ENCODE measurements at regions not wholly inside any gene's neighbourhood (a gene's known extent, or its start where the extent isn't known, plus 50 kb on each side); places are given as distances from the start of the nearest gene placed in this dataset.

- WGBS, 2 donors = 88 to 93% methylated on average over 3 of the region's 3 CpGs
- TF ChIP-seq CTCF (IDR thresholded peaks at IDR 0.05) (no peak), POLR2A (IDR thresholded peaks at IDR 0.05) (no peak)
- H3K4me3 ChIP-seq (ENCODE audit: low read depth, poor library complexity, severe bottlenecking) = no peak overlapping the region
- intact Hi-C loops (cut with DNase I; ENCODE audit: low total_unique reads) = no loop called here
- DNase-seq (ENCODE audit: low spot score in 2 of 2) = no peak
These were observed 461.2 kb downstream of the CDH2 start for GRCh38 chr18:27715751-27716150.

GRCh38 chr18:27713738-27714095 is 463.2 kb downstream of the CDH2 start:
- no peak overlapping the region for H3K4me3 ChIP-seq (ENCODE audit: low read depth, poor library complexity, severe bottlenecking)
- no peak for DNase-seq (ENCODE audit: low spot score in 2 of 2)
- TF ChIP-seq POLR2A (IDR thresholded peaks at IDR 0.05) (no peak), CTCF (IDR thresholded peaks at IDR 0.05) (no peak)
- 30 to 38% methylated on average over 3 of the region's 3 CpGs for WGBS, 2 donors
- intact Hi-C loops (cut with DNase I; ENCODE audit: low total_unique reads) = no loop called here

- TF ChIP-seq POLR2A (IDR thresholded peaks at IDR 0.05) = no peak
- no peak for TF ChIP-seq CTCF (IDR thresholded peaks at IDR 0.05)
- intact Hi-C loops (cut with DNase I; ENCODE audit: low total_unique reads) = no loop called here
- no peak for DNase-seq (ENCODE audit: low spot score in 2 of 2)
- WGBS, 2 donors = 42 to 57% methylated on average over 2 of the region's 2 CpGs
- H3K4me3 ChIP-seq (ENCODE audit: low read depth, poor library complexity, severe bottlenecking) = no peak overlapping the region
These were observed 463.7 kb downstream of the CDH2 start for GRCh38 chr18:27713037-27713737.

- TF ChIP-seq CTCF (IDR thresholded peaks at IDR 0.05) = no peak
- WGBS, 2 donors = 69 to 76% methylated on average over 2 of the region's 2 CpGs
- intact Hi-C loops (cut with DNase I; ENCODE audit: low total_unique reads) = no loop called here
- DNase-seq (ENCODE audit: low spot score in 2 of 2) = no peak
- H3K4me3 ChIP-seq (ENCODE audit: low read depth, poor library complexity, severe bottlenecking) = no peak overlapping the region
These were observed 464.9 kb downstream of the CDH2 start for GRCh38 chr18:27712066-27712465.

GRCh38 chr18:27711382-27711781 is 465.5 kb downstream of the CDH2 start:
- intact Hi-C loops (cut with DNase I; ENCODE audit: low total_unique reads) = no loop called here
- TF ChIP-seq POLR2A (IDR thresholded peaks at IDR 0.05) (no peak), CTCF (IDR thresholded peaks at IDR 0.05) (no peak)
- no peak for DNase-seq (ENCODE audit: low spot score in 2 of 2)
- no peak overlapping the region for H3K4me3 ChIP-seq (ENCODE audit: low read depth, poor library complexity, severe bottlenecking)

- TF ChIP-seq CTCF (IDR thresholded peaks at IDR 0.05) (no peak), POLR2A (IDR thresholded peaks at IDR 0.05) (no peak)
- no peak for DNase-seq (ENCODE audit: low spot score in 2 of 2)
- intact Hi-C loops (cut with DNase I; ENCODE audit: low total_unique reads) = no loop called here
- no peak overlapping the region for H3K4me3 ChIP-seq (ENCODE audit: low read depth, poor library complexity, severe bottlenecking)
- 80 to 88% methylated on average over 1 of the region's 1 CpG for WGBS, 2 donors
These were observed 467.6 kb downstream of the CDH2 start for GRCh38 chr18:27709344-27709743.

Measured in lower leg skin (tissue), 4 donors.